ENCODE measurements at regions not wholly inside any gene's neighbourhood (a gene's known extent, or its start where the extent isn't known, plus 50 kb on each side); places are given as distances from the start of the nearest gene placed in this dataset.

DNA sequence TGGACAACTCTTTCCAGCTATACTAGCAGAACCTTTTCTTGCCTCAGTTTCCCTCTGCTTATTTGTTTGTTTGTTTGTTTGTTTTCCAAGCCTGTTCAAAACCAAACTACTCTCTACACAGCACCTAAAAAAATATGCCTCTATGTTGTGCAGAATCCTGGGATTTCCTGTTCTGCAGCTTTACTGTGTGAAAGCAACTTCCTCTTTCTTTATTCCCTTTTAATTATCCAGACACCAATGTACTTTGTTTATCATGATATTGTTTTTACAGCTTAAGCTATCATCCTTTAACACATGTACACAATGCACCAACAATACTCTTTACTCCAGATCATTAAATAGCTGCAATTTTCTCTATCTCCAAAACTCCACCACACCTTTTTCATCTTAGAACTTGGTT, 259.5 kb downstream of the EPHA4 start:
- DNase-seq (ENCODE audit: low spot score), result no peak
- TF ChIP-seq, protein P1, sequence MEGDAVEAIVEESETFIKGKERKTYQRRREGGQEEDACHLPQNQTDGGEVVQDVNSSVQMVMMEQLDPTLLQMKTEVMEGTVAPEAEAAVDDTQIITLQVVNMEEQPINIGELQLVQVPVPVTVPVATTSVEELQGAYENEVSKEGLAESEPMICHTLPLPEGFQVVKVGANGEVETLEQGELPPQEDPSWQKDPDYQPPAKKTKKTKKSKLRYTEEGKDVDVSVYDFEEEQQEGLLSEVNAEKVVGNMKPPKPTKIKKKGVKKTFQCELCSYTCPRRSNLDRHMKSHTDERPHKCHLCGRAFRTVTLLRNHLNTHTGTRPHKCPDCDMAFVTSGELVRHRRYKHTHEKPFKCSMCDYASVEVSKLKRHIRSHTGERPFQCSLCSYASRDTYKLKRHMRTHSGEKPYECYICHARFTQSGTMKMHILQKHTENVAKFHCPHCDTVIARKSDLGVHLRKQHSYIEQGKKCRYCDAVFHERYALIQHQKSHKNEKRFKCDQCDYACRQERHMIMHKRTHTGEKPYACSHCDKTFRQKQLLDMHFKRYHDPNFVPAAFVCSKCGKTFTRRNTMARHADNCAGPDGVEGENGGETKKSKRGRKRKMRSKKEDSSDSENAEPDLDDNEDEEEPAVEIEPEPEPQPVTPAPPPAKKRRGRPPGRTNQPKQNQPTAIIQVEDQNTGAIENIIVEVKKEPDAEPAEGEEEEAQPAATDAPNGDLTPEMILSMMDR (IDR thresholded peaks at IDR 0.05), result no peak
- Histone ChIP-seq H3K4me3 (no peak overlapping the region), H3K27ac (no peak overlapping the region)

DNA sequence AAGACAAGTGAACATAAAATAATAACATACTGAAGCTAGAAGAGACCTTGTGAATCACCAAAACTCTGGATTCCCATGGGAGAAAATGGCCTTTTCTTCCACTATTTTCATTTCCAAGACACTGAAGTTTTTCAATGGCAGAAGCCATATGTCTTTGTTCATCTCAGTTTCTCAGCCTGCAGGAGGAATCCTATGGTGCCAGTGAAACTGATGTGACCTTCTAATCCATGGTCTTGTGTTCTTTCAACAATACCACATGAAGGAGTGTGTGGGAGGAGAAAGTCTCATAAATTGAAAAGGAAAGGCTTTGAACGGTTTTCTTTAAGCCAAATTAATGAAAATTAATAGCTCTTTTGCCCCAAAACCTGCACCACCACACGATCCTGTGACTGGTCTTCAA, 257.3 kb downstream of the EPHA4 start:
- TF ChIP-seq, protein P1 (IDR thresholded peaks at IDR 0.05), result no peak
- no peak overlapping the region for H3K27ac ChIP-seq
- DNase-seq (ENCODE audit: low spot score), result no peak
- H3K4me3 ChIP-seq, result no peak overlapping the region

DNA sequence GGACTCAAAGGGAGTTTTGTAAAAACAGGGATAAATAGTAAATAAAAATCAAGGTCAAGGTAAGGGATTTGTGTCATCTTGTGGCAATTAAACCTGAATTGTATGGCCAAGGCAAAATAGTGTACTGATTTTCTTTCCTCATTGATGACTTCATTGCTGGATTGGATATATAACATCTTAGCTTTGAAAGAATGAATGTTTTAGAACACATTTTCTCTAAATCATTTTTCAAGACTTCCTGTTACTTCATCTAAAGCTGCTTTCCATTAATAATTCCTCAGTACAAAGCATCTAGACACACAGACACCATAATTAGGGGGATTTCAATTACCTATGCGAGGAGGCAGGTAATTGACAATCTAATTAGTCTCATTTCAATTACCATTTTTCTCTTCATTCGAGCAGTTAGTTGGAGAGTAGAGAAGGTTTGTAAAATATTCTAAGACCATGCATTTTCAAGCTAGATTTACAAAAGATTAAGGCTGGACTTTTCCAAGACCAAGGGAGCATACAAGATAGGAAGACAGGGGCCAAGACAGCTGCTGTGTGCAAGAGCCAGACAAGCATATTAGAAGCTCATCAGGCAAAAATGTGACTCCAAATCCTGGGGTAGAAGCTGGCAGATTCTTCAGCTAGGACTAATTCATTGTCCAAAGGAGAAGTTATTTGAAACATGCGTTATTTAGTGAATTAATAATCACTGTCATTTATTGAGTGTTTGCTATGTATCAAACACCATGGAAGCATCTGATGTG, 253.6 kb downstream of the EPHA4 start:
- no peak for DNase-seq (ENCODE audit: low spot score)
- Histone ChIP-seq H3K27ac (no peak overlapping the region), H3K4me3 (no peak overlapping the region)
- TF ChIP-seq, protein P1 (IDR thresholded peaks at IDR 0.05), result no peak

DNA sequence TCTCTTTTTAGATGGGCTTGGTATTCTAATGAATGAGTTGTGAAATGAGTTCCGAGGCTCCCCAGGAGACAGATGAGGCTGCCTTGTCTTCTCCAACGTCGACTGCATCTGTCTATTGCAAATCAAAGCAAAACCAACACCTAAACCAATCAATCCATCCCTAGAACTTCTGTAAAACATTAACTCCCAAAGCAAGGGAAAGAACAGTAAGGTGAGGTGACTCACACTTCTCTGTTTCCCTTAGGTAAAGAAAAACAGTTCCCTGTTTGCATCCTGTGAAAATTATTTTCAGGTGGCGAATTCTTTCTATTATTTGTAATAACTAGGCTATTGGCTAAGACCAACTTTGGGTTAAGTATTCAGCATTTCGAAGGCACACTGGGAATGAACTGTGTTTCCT, 249.4 kb downstream of the EPHA4 start:
- no peak for DNase-seq (ENCODE audit: low spot score)
- TF ChIP-seq, protein P1 (IDR thresholded peaks at IDR 0.05), result no peak
- Histone ChIP-seq H3K4me3 (no peak overlapping the region), H3K27ac (no peak overlapping the region)

DNA sequence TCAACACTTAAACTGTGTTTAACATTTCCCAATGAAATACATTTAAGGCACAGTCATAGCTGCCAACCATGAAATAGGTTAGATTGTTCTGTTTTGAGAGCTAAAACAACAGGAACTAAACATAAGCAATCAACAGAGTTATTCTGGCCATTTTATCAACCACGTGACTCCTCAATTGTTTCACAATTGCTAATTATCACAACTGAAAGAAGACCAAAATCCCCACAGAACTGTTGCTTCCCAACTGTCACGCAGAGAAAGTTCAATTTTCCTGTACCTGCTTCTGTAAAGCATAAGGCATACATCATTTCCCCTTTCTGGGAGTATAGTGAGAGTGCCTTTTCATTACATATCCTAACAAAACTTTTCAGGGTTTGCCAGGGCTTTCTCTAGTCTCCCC, 248.6 kb downstream of the EPHA4 start:
- DNase-seq (ENCODE audit: low spot score), result no peak
- Histone ChIP-seq H3K4me3 (no peak overlapping the region), H3K27ac (no peak overlapping the region)
- TF ChIP-seq, protein P1 (IDR thresholded peaks at IDR 0.05), result no peak

DNA sequence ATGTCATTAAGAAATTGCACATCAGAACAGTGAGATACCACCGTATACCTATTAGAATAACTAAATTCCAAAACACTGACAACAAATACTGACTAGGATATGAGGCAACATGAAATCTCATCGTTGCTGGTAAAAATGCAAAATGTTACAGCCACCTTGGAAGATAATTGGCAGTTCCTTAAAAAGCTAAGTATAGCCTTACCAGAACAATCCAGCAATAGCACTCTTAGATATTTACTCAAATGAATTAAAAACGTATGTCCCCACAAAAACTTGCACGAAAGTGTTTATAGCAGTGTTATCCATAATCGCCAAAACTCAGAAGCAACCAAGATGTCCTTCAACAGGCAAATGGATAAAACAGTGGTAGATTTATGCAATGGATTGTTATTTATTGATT, 241.7 kb downstream of the EPHA4 start:
- H3K4me3 ChIP-seq, result no peak overlapping the region
- no peak overlapping the region for H3K27ac ChIP-seq
- TF ChIP-seq, protein P1 (IDR thresholded peaks at IDR 0.05), result no peak
- no peak for DNase-seq (ENCODE audit: low spot score)

DNA sequence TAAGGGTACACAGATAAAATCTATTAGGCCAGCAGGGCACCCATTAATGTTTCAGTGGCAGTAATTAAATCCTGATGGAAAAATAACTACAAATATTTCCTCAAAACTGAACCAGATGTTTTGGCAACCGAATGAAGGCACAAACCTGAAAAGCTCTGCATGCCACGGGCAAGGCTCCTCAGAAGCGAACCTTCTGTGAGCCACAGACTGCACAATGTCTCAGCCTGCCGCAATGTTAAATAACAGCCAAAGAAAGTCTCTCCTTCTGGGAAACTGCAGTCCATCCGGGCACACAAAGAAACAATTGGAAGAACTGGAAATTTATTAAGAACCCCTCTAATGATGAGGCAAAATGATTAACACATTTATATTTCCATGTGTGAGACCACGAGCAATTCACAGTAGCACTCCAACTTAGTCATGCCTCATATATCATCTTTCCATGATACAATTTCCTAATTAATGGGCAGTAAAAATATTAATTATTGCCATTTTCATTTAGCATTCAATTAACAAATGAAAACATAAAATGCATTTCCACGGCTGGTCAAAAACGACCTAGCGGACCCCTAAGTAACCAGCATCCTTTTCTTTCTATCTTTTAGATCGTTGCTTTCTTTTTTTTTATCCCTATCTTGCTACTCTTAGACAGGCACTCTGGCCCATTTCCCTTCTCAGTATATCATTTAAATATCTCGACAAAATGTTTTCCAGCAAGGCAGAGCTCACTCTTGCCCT, 237.5 kb downstream of the EPHA4 start:
- TF ChIP-seq, protein P1 (IDR thresholded peaks at IDR 0.05), result no peak
- no peak overlapping the region for H3K4me3 ChIP-seq
- no peak for DNase-seq (ENCODE audit: low spot score)
- H3K27ac ChIP-seq, result no peak overlapping the region
